HG03175 (cell line): ENCODE measurements at regions not wholly inside any gene's neighbourhood (a gene's known extent, or its start where the extent isn't known, plus 50 kb on each side); places are given as distances from the start of the nearest gene placed in this dataset.
"Not testable (repeated sequence)": the region's sequence is repeated elsewhere in the genome, so short reads cannot be mapped to it uniquely, and the experiment has no call there.

ENCODE experiments used
- ATAC-seq: cut with Tn5 transposase; IDR thresholded peaks from one replicate; pipeline ENCODE4 v1.9.1; 2021; ENCODE audit warnings: mild to moderate bottlenecking, moderate library complexity; ENCODE audit not compliant: unreplicated experiment

DNA sequence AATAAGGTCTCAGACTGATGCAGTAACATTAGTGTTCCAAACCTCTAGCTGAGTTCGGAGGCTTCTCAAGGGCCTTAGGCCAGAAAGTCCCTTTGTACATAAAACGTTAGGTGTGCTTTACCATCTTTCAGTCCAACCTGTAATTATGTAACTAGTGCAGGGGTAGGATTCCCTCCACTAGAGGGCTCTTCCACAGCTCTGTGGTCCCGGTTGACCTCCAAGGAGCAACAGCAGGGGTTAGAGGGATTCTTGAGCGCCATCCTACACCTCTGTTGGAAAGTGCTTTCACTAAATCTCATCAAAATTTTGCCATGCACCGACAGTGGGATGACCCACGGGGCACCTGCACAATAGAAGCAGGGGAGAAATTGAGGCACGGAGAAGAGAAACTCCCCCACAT, 155.8 kb upstream of the LRP1B start:
- ATAC-seq = peak; percentile 62

DNA sequence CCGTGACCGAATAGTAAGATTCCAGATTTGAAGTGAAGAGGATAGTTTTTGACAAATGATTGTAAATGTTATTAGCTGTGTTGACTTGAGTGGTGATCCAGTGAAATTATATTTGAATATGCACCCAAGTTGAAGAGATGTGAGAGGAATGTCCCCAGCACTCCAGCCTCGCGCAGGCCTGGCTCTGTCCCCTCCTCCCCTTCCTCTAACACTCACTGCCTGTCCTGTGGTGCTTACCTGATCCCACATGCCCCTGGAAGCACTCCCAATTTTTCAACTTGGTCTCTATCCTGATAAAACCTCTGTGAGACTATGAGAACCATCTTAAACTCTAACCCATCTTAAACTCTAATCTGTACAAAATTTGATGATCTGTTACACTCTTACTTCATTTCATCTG, 154.7 kb upstream of the LRP1B start:
- no peak for ATAC-seq

DNA sequence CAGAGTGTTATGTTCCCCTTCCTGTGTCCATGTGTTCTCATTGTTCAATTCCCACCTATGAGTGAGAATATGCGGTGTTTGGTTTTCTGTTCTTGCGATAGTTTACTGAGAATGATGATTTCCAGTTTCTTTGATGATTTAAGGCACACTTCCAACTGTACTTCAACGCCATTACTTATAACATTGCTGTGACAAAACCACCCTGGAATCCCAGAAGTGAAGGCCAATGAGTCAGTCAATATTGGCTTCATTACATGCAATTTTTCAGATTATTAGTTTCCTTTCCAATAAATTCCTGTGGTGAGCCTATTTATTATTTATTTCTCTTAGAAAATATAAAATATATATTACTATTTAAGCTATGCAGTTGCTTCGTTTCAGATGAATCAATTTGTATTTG, 153.5 kb upstream of the LRP1B start:
- ATAC-seq = not testable (repeated sequence)

- no peak for ATAC-seq
These were observed 150.0 kb upstream of the LRP1B start for GRCh38 chr2:142280831-142281230.

- no peak for ATAC-seq
These were observed 140.2 kb upstream of the LRP1B start for GRCh38 chr2:142270990-142271389.

GRCh38 chr2:142270291-142270690, 139.5 kb upstream of the LRP1B start:
- ATAC-seq = no peak

- ATAC-seq = no peak
These were observed 128.5 kb upstream of the LRP1B start for GRCh38 chr2:142259356-142259755.

- ATAC-seq = no peak
These were observed 123.2 kb upstream of the LRP1B start for GRCh38 chr2:142254031-142254430.

DNA sequence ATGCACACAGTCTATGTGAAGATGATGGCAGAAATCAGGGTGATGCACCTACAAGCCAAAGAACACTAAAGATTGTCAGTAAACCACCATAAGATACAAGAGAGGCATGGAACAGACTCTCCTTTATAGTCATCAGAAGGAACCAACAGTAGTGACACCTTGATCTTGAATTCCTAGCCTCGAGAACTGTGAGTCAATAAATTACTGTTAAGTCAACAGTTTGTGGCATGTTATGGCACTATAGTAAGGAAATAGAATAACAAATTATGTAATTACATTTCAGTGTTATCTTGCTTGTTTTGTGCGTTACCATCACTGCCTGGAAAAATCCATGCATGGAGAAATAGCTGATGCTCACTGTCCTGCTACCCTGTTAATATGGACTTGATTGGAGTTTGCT, 110.2 kb upstream of the LRP1B start:
- ATAC-seq = no peak

DNA sequence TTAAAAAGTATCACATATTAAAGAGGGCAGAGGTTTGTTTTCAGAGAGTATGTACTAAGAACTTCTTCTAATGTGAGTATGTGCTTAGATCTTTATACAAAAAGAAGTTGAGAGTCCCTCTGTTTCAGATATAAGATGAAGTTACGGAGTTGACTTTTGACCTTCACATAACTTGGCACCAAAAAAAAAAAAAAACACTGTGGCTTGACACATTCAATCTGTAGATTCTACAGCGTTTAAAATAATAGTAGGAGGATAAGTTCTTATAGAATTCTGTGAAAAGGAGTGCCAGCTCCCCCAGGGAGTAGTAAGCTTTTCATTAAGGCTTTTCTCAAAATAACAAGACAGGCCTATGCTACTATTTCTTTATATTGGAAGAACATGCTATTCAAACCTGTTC, 105.4 kb upstream of the LRP1B start:
- no peak for ATAC-seq

- no peak for ATAC-seq
These were observed 103.9 kb upstream of the LRP1B start for GRCh38 chr2:142234741-142235140.

DNA sequence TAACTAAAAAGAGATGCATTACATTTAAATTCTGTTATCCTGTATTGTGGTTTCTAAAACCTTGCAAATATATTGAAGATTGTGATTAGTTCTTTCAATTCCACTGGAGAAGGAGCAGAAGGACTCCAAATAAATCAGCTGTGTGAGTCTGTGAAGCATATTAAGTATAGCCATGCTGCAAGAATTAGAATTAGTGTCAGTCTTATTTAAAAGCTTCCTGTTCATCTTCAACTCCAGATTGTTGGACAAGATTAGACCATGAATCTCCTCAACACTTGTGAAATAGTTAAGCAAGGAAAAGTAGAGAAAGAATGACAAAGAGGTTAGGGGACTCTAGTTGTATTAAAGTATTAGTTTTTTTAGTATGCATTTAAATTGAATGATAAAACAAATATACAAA, 92.5 kb upstream of the LRP1B start:
- no peak for ATAC-seq

GRCh38 chr2:142222715-142223114, 91.9 kb upstream of the LRP1B start:
- no peak for ATAC-seq

GRCh38 chr2:142220901-142221300, 90.1 kb upstream of the LRP1B start:
- no peak for ATAC-seq

DNA sequence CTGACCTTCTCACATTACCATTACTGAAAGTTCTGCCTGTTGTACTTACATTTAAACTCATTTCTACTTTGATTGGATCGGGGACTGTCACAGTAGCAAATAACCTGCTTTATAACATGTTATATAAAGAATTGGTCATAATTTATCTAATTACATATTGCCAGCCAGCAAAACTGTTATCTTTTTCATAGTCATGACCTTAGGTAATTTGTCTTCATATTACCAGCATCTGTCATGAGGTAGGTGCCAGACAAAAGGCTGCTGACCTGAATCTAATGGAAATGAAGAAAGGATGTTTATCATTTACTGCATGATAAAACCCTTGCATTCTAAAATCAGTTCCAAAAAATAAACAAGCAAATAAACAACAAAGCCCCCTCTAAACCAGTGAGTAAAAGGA, 89.4 kb upstream of the LRP1B start:
- no peak for ATAC-seq

GRCh38 chr2:142218471-142218870, 87.7 kb upstream of the LRP1B start:
- no peak for ATAC-seq

- ATAC-seq = no peak
These were observed 87.0 kb upstream of the LRP1B start for GRCh38 chr2:142217804-142218203.

- ATAC-seq = no peak
These were observed 69.2 kb upstream of the LRP1B start for GRCh38 chr2:142200062-142200461.

DNA sequence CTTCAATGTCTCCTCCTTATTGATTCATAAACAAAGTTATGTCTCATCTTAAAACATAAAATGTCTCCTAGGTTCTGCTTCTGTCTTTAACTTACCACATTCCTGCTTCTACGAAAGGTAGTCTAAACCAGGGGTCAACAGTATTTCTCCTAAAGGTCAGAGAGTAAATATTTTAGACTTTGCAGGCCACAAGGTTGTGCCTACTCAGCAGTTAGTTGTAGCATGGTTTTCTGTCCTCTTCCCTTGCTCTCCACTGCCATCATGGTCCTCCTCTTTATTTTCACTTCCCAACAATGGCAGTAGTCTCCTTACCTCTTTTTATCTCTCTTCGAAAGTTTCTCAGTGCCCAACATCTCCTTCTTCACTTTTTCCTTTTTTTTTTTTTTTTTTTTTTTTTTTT, 68.3 kb upstream of the LRP1B start:
- no peak for ATAC-seq

- ATAC-seq = no peak
These were observed 60.0 kb upstream of the LRP1B start for GRCh38 chr2:142190805-142191204.

DNA sequence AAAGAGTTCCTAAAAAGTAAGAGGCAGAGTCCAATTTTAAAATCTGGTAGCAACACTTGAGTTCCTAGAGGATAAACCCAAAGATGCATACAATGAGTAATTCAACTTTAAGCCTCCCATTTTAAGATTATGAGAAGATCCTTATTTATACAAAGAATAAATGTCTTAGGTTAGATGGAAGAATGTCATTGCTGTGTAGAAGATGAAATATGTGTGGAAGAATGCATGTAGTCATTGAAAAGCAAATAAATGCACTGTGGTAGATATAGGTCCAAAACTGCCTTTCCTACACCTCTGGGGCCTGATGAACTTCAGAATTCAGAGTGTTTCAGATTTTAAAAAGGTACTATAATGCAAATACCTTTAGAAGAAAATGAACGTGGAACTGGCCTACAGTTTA, 58.7 kb upstream of the LRP1B start:
- no peak for ATAC-seq

DNA sequence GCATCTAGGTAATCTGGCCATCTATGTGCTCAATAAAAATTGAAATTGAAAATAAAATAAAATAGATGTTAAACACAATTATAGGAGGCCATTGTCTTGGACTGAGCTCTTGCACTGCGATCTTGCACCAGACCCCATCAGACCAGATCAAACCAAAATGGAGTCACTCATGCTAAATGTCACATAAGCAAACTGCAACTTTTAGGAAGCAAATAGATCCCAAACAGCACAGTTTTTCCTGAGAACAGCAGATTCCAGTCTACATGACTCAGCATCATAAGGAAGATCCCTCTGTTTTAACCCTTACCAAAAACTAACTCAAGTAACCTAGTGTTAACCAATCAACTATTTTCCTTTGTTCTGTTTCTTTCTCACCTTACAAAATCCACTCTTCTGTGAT, 57.7 kb upstream of the LRP1B start:
- no peak for ATAC-seq

DNA sequence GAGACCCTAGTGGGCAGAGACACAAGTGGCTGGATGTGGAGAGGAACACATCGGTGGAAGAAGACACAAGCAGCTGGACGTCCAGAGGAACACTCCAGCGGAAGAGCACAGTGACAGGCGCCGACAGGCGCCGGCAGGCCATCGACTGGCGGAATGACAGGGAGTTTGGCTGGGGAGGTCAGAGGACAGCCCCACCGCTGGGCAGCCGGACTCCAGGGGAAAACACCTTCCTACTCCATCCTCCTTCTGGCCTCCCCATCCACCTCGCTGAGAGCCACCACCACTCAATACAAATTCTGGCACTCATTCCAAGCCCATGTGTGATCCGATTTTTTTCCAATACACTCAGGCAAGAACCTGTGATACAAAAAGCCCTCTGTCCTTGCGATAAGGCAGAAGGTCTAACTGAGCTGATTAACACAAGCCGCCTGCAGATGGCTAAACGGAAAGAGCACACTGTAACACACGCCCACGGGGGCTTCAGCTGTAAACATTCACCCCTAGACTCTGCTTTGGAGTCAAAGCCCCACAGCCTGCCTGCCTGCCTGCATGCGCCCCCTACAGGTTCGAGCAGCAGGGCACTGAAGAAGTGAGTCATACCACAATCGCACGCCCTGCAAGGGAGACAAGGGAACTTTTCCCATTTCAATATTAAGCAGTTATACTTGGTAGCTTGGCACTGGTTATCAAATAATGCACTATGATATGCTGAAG, 50.2 kb upstream of the LRP1B start:
- ATAC-seq = no peak
